ENCODE measurements at regions not wholly inside any gene's neighbourhood (a gene's known extent, or its start where the extent isn't known, plus 50 kb on each side); places are given as distances from the start of the nearest gene placed in this dataset.

- DNase-seq (ENCODE audit: extremely low read depth, low read depth), result no peak
- no peak for TF ChIP-seq CTCF (IDR thresholded peaks at IDR 0.05; ENCODE audit: low read depth, low read length, missing control alignments)
- no peak overlapping the region for H3K4me3 ChIP-seq (replicated peaks; ENCODE audit: low read depth, low read length)
Measured at GRCh38 chr9:107080130-107080529, 202.9 kb upstream of the RAD23B start.

- DNase-seq (ENCODE audit: extremely low read depth, low read depth), result no peak
- H3K4me3 ChIP-seq (replicated peaks; ENCODE audit: low read depth, low read length), result no peak overlapping the region
- no peak for TF ChIP-seq CTCF (IDR thresholded peaks at IDR 0.05; ENCODE audit: low read depth, low read length, missing control alignments)
Measured at GRCh38 chr9:107086460-107086859, 196.6 kb upstream of the RAD23B start.

- TF ChIP-seq CTCF (IDR thresholded peaks at IDR 0.05; ENCODE audit: low read depth, low read length, missing control alignments), result no peak
- no peak overlapping the region for H3K4me3 ChIP-seq (replicated peaks; ENCODE audit: low read depth, low read length)
- DNase-seq (ENCODE audit: extremely low read depth, low read depth), result no peak
Measured at GRCh38 chr9:107087222-107087621, 195.9 kb upstream of the RAD23B start.

GRCh38 chr9:107090218-107090617 is 192.9 kb upstream of the RAD23B start:
- TF ChIP-seq CTCF (IDR thresholded peaks at IDR 0.05; ENCODE audit: low read depth, low read length, missing control alignments), result no peak
- no peak overlapping the region for H3K4me3 ChIP-seq (replicated peaks; ENCODE audit: low read depth, low read length)
- DNase-seq (ENCODE audit: extremely low read depth, low read depth), result no peak

- no peak for DNase-seq (ENCODE audit: extremely low read depth, low read depth)
- H3K4me3 ChIP-seq (replicated peaks; ENCODE audit: low read depth, low read length), result no peak overlapping the region
- no peak for TF ChIP-seq CTCF (IDR thresholded peaks at IDR 0.05; ENCODE audit: low read depth, low read length, missing control alignments)
Measured at GRCh38 chr9:107093365-107094060, 189.6 kb upstream of the RAD23B start.

- TF ChIP-seq CTCF (IDR thresholded peaks at IDR 0.05; ENCODE audit: low read depth, low read length, missing control alignments), result no peak
- no peak for DNase-seq (ENCODE audit: extremely low read depth, low read depth)
Measured at GRCh38 chr9:107094370-107094769, 188.7 kb upstream of the RAD23B start.

GRCh38 chr9:107100591-107100990 is 182.5 kb upstream of the RAD23B start:
- no peak overlapping the region for H3K4me3 ChIP-seq (replicated peaks; ENCODE audit: low read depth, low read length)
- TF ChIP-seq CTCF (IDR thresholded peaks at IDR 0.05; ENCODE audit: low read depth, low read length, missing control alignments), result no peak
- no peak for DNase-seq (ENCODE audit: extremely low read depth, low read depth)

More at GRCh38 chr9:107094370-107094769, 188.7 kb upstream of the RAD23B start:
- H3K4me3 ChIP-seq (replicated peaks; ENCODE audit: low read depth, low read length), result no peak overlapping the region

Data from HFF-Myc (cell line).